ENCODE measurements at regions not wholly inside any gene's neighbourhood (a gene's known extent, or its start where the extent isn't known, plus 50 kb on each side); places are given as distances from the start of the nearest gene placed in this dataset.

DNA sequence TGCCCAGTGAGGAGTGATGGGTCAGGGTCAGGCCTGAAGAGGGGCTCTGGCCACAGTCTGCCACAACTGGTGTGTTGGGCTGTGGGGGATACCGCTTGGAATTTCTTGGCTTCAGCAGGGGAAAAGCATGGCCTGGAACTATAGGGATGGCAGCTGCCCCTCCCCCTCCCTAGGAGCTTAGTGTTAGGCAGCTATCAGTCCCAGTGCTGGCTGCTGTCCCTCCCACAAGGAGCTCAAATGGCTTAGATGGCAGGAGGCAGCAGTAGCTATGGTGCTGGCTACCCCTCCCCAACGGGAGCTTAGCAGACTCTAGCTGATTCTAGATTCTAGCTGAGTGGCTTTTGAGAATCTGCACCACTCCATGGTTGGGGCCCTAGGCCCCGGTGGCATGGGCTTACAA lies 414.5 kb upstream of the HSF2 start:
- Histone ChIP-seq H3K36me3 (replicated peaks) (no peaks in the 10 kb centered on the region), H3K27me3 (ENCODE audit: low read depth) (no peaks in the 10 kb centered on the region), H3K4me1 (no peaks in the 10 kb centered on the region), H3K4me3 (no peak overlapping the region), H3K9me3 (no peaks in the 10 kb centered on the region)
- DNase-seq (ENCODE audit: low spot score in 2 of 2) = no peak
- in situ Hi-C loops (cut with MboI; ENCODE audit: low sequenced_read_pairs) = no loop called here

GRCh38 chr6:121993362-121993761 lies 406.1 kb upstream of the HSF2 start:
- H3K4me1 ChIP-seq = no peaks in the 10 kb centered on the region
- no peaks in the 10 kb centered on the region for H3K36me3 ChIP-seq (replicated peaks)
- no peaks in the 10 kb centered on the region for H3K27me3 ChIP-seq (ENCODE audit: low read depth)
- H3K4me3 ChIP-seq = no peak overlapping the region
- no peaks in the 10 kb centered on the region for H3K9me3 ChIP-seq
- in situ Hi-C loops (cut with MboI; ENCODE audit: low sequenced_read_pairs) = no loop called here
- no peak for DNase-seq (ENCODE audit: low spot score in 2 of 2)

- in situ Hi-C loops (cut with MboI; ENCODE audit: low sequenced_read_pairs) = no loop called here
- no peaks in the 10 kb centered on the region for H3K9me3 ChIP-seq
- H3K27me3 ChIP-seq (ENCODE audit: low read depth) = no peaks in the 10 kb centered on the region
- no peak overlapping the region for H3K4me3 ChIP-seq
- DNase-seq (ENCODE audit: low spot score in 2 of 2) = no peak
- H3K36me3 ChIP-seq (replicated peaks) = no peaks in the 10 kb centered on the region
- H3K4me1 ChIP-seq = no peaks in the 10 kb centered on the region
These were observed 404.5 kb upstream of the HSF2 start for GRCh38 chr6:121994919-121995318.

- Histone ChIP-seq H3K27me3 (ENCODE audit: low read depth) (no peaks in the 10 kb centered on the region), H3K36me3 (replicated peaks) (no peaks in the 10 kb centered on the region), H3K4me1 (no peaks in the 10 kb centered on the region), H3K4me3 (no peak overlapping the region), H3K9me3 (no peaks in the 10 kb centered on the region)
- no peak for DNase-seq (ENCODE audit: low spot score in 2 of 2)
- in situ Hi-C loops (cut with MboI; ENCODE audit: low sequenced_read_pairs) = no loop called here
These were observed 400.8 kb upstream of the HSF2 start for GRCh38 chr6:121998631-121999030.

GRCh38 chr6:121999456-122000065 lies 399.9 kb upstream of the HSF2 start:
- no peaks in the 10 kb centered on the region for H3K36me3 ChIP-seq (replicated peaks)
- no peaks in the 10 kb centered on the region for H3K9me3 ChIP-seq
- no peak overlapping the region for H3K4me3 ChIP-seq
- in situ Hi-C loops (cut with MboI; ENCODE audit: low sequenced_read_pairs) = no loop called here
- no peaks in the 10 kb centered on the region for H3K4me1 ChIP-seq
- no peak for DNase-seq (ENCODE audit: low spot score in 2 of 2)
- no peaks in the 10 kb centered on the region for H3K27me3 ChIP-seq (ENCODE audit: low read depth)

GRCh38 chr6:122005661-122006060 lies 393.8 kb upstream of the HSF2 start:
- peaks cover 11% of the 10 kb centered on the region; the same call in 1 of the 2 replicates for H3K27me3 ChIP-seq (ENCODE audit: low read depth)
- no peaks in the 10 kb centered on the region for H3K36me3 ChIP-seq (replicated peaks)
- no peaks in the 10 kb centered on the region for H3K4me1 ChIP-seq
- in situ Hi-C loops (cut with MboI; ENCODE audit: low sequenced_read_pairs) = no loop called here
- DNase-seq (ENCODE audit: low spot score in 2 of 2) = no peak
- H3K4me3 ChIP-seq = no peak overlapping the region
- no peaks in the 10 kb centered on the region for H3K9me3 ChIP-seq

DNA sequence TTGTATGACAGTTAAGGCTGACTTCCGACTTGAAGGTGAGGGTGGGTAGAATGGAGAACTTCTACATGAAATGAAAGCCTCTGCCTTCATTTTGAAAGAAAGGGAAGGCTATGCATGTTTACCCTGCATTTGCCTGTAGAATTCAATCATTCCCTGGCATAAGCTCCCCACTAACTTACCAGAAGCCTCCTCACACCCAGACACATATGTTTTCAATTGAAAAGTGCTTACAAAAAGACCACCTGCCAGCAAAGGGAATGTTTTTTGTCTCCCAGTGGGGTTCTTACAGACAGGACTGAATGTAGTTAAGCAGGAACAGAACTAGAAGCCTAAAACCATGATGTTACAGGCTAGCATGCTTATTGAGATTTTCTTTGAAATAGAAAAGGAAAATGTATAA lies 392.1 kb upstream of the HSF2 start:
- DNase-seq (ENCODE audit: low spot score in 2 of 2) = no peak
- in situ Hi-C loops (cut with MboI; ENCODE audit: low sequenced_read_pairs) = no loop called here

GRCh38 chr6:122008101-122008999 lies 391.1 kb upstream of the HSF2 start:
- in situ Hi-C loops (cut with MboI; ENCODE audit: low sequenced_read_pairs) = no loop called here
- no peak overlapping the region for H3K4me3 ChIP-seq
- H3K27me3 ChIP-seq (ENCODE audit: low read depth) = peaks cover 11% of the 10 kb centered on the region; the same call in 1 of the 2 replicates
- H3K9me3 ChIP-seq = no peaks in the 10 kb centered on the region
- H3K4me1 ChIP-seq = no peaks in the 10 kb centered on the region
- DNase-seq (ENCODE audit: low spot score in 2 of 2) = no peak
- H3K36me3 ChIP-seq (replicated peaks) = no peaks in the 10 kb centered on the region

More for the DNA sequence above, 392.1 kb upstream of the HSF2 start:
- Histone ChIP-seq H3K9me3 (no peaks in the 10 kb centered on the region), H3K4me1 (no peaks in the 10 kb centered on the region), H3K36me3 (replicated peaks) (no peaks in the 10 kb centered on the region), H3K27me3 (ENCODE audit: low read depth) (peaks cover 11% of the 10 kb centered on the region; the same call in 1 of the 2 replicates), H3K4me3 (no peak overlapping the region)

DNA sequence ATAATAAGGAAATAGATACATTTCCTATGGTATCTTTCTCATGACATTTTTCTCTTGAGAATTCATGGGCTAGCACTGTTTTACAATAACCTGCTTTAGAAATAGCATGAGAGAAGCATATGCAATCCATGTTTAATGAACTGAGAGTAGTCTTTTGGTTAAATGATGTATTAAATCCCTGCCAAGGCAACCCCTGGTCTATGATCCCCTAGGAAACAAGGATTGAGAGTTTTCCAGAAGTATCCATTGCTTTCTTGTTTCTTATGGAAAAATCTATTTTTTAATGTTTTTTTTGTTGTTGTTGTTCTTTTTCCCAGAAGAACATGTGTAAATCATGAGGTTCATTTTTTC lies 390.5 kb upstream of the HSF2 start:
- Histone ChIP-seq H3K36me3 (replicated peaks) (no peaks in the 10 kb centered on the region), H3K4me3 (no peak overlapping the region), H3K27me3 (ENCODE audit: low read depth) (peaks cover 11% of the 10 kb centered on the region; the same call in 1 of the 2 replicates), H3K9me3 (no peaks in the 10 kb centered on the region), H3K4me1 (no peaks in the 10 kb centered on the region)
- no peak for DNase-seq (ENCODE audit: low spot score in 2 of 2)
- in situ Hi-C loops (cut with MboI; ENCODE audit: low sequenced_read_pairs) = no loop called here

GRCh38 chr6:122012578-122012977 lies 386.9 kb upstream of the HSF2 start:
- no peaks in the 10 kb centered on the region for H3K36me3 ChIP-seq (replicated peaks)
- H3K9me3 ChIP-seq = no peaks in the 10 kb centered on the region
- H3K4me3 ChIP-seq = no peak overlapping the region
- no peaks in the 10 kb centered on the region for H3K4me1 ChIP-seq
- in situ Hi-C loops (cut with MboI; ENCODE audit: low sequenced_read_pairs) = no loop called here
- H3K27me3 ChIP-seq (ENCODE audit: low read depth) = peaks cover 3% of the 10 kb centered on the region; the same call in 1 of the 2 replicates
- no peak for DNase-seq (ENCODE audit: low spot score in 2 of 2)

- Histone ChIP-seq H3K4me3 (no peak overlapping the region), H3K4me1 (no peaks in the 10 kb centered on the region), H3K36me3 (replicated peaks) (no peaks in the 10 kb centered on the region), H3K9me3 (no peaks in the 10 kb centered on the region), H3K27me3 (ENCODE audit: low read depth) (no peaks in the 10 kb centered on the region; the same call in 1 of the 2 replicates)
- DNase-seq (ENCODE audit: low spot score in 2 of 2) = no peak
- in situ Hi-C loops (cut with MboI; ENCODE audit: low sequenced_read_pairs) = no loop called here
These were observed 384.5 kb upstream of the HSF2 start for GRCh38 chr6:122014961-122015360.

- H3K9me3 ChIP-seq = no peaks in the 10 kb centered on the region
- no peak overlapping the region for H3K4me3 ChIP-seq
- H3K36me3 ChIP-seq (replicated peaks) = no peaks in the 10 kb centered on the region
- H3K4me1 ChIP-seq = no peaks in the 10 kb centered on the region
- in situ Hi-C loops (cut with MboI; ENCODE audit: low sequenced_read_pairs) = no loop called here
- DNase-seq (ENCODE audit: low spot score in 2 of 2) = no peak
- H3K27me3 ChIP-seq (ENCODE audit: low read depth) = no peaks in the 10 kb centered on the region
These were observed 378.7 kb upstream of the HSF2 start for GRCh38 chr6:122020588-122021264.

DNA sequence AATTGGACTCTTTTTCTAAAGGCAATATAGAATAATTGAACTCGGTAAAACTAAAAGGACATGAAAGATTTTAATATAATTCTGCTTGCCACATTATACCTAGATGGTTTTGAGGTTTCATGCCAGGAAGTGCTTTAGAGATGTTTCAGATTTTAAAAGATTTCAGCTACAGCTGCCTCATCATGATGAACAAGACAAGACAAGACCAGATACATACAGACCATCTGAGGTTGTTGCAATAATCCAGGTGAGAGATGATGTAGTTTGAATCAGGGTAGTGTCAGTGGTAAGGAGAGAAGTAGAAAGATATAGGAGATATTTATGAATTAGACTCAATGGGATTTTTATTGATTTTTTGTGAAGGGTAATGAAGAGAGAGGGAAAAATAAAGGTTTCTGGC lies 374.3 kb upstream of the HSF2 start:
- in situ Hi-C loops (cut with MboI; ENCODE audit: low sequenced_read_pairs) = loop anchor here (25.0 kb wide), 1 partner anchor 588 kb away; the partner anchor contains the start of gene GJA1
- Histone ChIP-seq H3K4me1 (no peaks in the 10 kb centered on the region), H3K9me3 (no peaks in the 10 kb centered on the region), H3K36me3 (replicated peaks) (no peaks in the 10 kb centered on the region), H3K4me3 (no peak overlapping the region), H3K27me3 (ENCODE audit: low read depth) (no peaks in the 10 kb centered on the region; the same call in 1 of the 2 replicates)
- DNase-seq (ENCODE audit: low spot score in 2 of 2) = no peak

Data from HAP-1 (cell line).